ENCODE measurements at regions not wholly inside any gene's neighbourhood (a gene's known extent, or its start where the extent isn't known, plus 50 kb on each side); places are given as distances from the start of the nearest gene placed in this dataset.

DNA sequence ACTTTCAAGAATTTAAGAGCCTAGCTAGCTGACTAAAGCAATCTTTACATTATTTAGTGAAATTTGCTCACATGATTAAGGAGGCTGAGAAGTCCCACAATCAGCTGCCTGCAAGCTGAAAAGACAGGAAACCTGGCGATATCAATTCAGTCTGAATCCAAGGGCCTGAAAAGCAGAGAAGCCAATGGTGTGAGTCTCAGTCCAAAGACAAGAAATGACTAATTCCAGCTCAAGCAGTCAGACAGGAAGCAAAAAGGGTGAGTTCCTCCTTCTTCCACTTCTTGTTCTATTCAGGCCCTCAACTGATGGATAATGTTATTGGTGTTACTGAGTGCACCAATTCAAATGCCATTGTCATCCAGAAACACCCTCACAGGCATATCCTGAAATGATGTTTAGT, 1231.6 kb upstream of the CELF2 start:
- peaks cover 0 to under 1% (median 0%) of the 10 kb centered on the region in 4 donors for H3K27me3 ChIP-seq (ENCODE audit: control insufficient read depth in 4 of 4, insufficient read depth in 4 of 4, low read length in 3 of 4)
- no peaks in the 10 kb centered on the region for H3K9me3 ChIP-seq (ENCODE audit: control insufficient read depth in 4 of 4, low read length in 3 of 4)
- no peak overlapping the region for H3K9ac ChIP-seq (ENCODE audit: low read depth in 1 of 2, low read length in 2 of 2)
- H3K4me3 ChIP-seq (ENCODE audit: low read depth in 1 of 3, low read length in 3 of 3) = no peak overlapping the region
- H3K36me3 ChIP-seq (ENCODE audit: control insufficient read depth in 4 of 4, insufficient read depth in 3 of 4, low read depth in 1 of 4, low read length in 3 of 4) = no peaks in the 10 kb centered on the region
- no peak for TF ChIP-seq EGR1 (IDR thresholded peaks at IDR 0.05; ENCODE audit: low read depth in 2 of 2)
- TF ChIP-seq NR2F2 (IDR thresholded peaks at IDR 0.05) = no peak
- TF ChIP-seq RXRA (IDR thresholded peaks at IDR 0.05) = no peak
- TF ChIP-seq, protein P1, sequence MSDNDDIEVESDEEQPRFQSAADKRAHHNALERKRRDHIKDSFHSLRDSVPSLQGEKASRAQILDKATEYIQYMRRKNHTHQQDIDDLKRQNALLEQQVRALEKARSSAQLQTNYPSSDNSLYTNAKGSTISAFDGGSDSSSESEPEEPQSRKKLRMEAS (IDR thresholded peaks at IDR 0.05) = no peak
- no peak for TF ChIP-seq JUND (IDR thresholded peaks at IDR 0.05)
- TF ChIP-seq SP1 (IDR thresholded peaks at IDR 0.05) = no peak
- TF ChIP-seq FOXA2 (IDR thresholded peaks at IDR 0.05) = no peak
- TF ChIP-seq HNF4G (IDR thresholded peaks at IDR 0.05) = no peak
- TF ChIP-seq TAF1 (conservative IDR thresholded peaks at IDR 0.05) = no peak
- TF ChIP-seq ZBTB33 (IDR thresholded peaks at IDR 0.05) = no peak
- TF ChIP-seq CTCF (IDR thresholded peaks at IDR 0.05; ENCODE audit: low read depth, low read length, missing input control) = no peak
- TF ChIP-seq, protein P2, sequence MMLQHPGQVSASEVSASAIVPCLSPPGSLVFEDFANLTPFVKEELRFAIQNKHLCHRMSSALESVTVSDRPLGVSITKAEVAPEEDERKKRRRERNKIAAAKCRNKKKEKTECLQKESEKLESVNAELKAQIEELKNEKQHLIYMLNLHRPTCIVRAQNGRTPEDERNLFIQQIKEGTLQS (IDR thresholded peaks at IDR 0.05) = no peak
- TF ChIP-seq HNF4A (conservative IDR thresholded peaks at IDR 0.05) = no peak
- no peak for TF ChIP-seq GABPA (IDR thresholded peaks at IDR 0.05 in 1 of 2, conservative IDR thresholded peaks at IDR 0.05 in 1 of 2)
- TF ChIP-seq RAD21 (IDR thresholded peaks at IDR 0.05) = no peak
- no peak for TF ChIP-seq FOXA1 (IDR thresholded peaks at IDR 0.05)
- no peak for TF ChIP-seq YY1 (IDR thresholded peaks at IDR 0.05)
- H3K4me1 ChIP-seq (ENCODE audit: control insufficient read depth in 4 of 4, insufficient read depth in 4 of 4, low read length in 3 of 4) = no peaks in the 10 kb centered on the region
- H3K27ac ChIP-seq (ENCODE audit: low read depth in 1 of 2, low read length in 2 of 2) = no peak overlapping the region
- WGBS = 66% methylated on average over 1 of the region's 1 CpG
- no peak for DNase-seq (ENCODE audit: low spot score)

DNA sequence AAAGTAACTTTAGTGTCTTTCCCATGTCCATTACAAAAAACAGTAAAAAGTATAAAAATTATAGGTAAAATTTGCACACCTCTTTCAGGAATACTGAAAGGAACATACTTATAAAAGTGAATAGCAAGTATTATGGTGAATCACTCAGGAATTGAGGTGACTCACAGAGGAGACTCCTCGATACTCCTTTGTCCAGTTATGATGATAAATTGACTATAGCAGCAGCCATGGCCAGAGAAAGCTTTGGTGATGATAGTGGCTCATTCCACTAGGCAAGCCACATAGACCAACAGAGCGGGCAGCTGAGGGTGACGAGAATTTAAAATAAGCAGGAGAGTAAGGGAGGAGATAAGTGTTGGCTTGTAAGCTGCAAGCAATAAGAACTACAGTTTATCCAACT, 1231.1 kb upstream of the CELF2 start:
- Histone ChIP-seq H3K4me3 (ENCODE audit: low read depth in 1 of 3, low read length in 3 of 3) (no peak overlapping the region), H3K27ac (ENCODE audit: low read depth in 1 of 2, low read length in 2 of 2) (no peak overlapping the region), H3K4me1 (ENCODE audit: control insufficient read depth in 4 of 4, insufficient read depth in 4 of 4, low read length in 3 of 4) (no peaks in the 10 kb centered on the region), H3K36me3 (ENCODE audit: control insufficient read depth in 4 of 4, insufficient read depth in 3 of 4, low read depth in 1 of 4, low read length in 3 of 4) (no peaks in the 10 kb centered on the region), H3K9me3 (ENCODE audit: control insufficient read depth in 4 of 4, low read length in 3 of 4) (no peaks in the 10 kb centered on the region), H3K9ac (ENCODE audit: low read depth in 1 of 2, low read length in 2 of 2) (no peak overlapping the region), H3K27me3 (ENCODE audit: control insufficient read depth in 4 of 4, insufficient read depth in 4 of 4, low read length in 3 of 4) (peaks cover 0 to 2% (median 0%) of the 10 kb centered on the region in 4 donors)
- DNase-seq (ENCODE audit: low spot score) = no peak
- TF ChIP-seq HNF4A (conservative IDR thresholded peaks at IDR 0.05) = no peak
- TF ChIP-seq, protein P1 (IDR thresholded peaks at IDR 0.05) = no peak
- TF ChIP-seq EGR1 (IDR thresholded peaks at IDR 0.05; ENCODE audit: low read depth in 2 of 2) = no peak
- no peak for TF ChIP-seq FOXA2 (IDR thresholded peaks at IDR 0.05)
- TF ChIP-seq RAD21 (IDR thresholded peaks at IDR 0.05) = no peak
- TF ChIP-seq JUND (IDR thresholded peaks at IDR 0.05) = no peak
- no peak for TF ChIP-seq HNF4G (IDR thresholded peaks at IDR 0.05)
- no peak for TF ChIP-seq TAF1 (conservative IDR thresholded peaks at IDR 0.05)
- no peak for TF ChIP-seq YY1 (IDR thresholded peaks at IDR 0.05)
- TF ChIP-seq RXRA (IDR thresholded peaks at IDR 0.05) = no peak
- TF ChIP-seq GABPA (IDR thresholded peaks at IDR 0.05 in 1 of 2, conservative IDR thresholded peaks at IDR 0.05 in 1 of 2) = no peak
- TF ChIP-seq SP1 (IDR thresholded peaks at IDR 0.05) = no peak
- TF ChIP-seq, protein P2 (IDR thresholded peaks at IDR 0.05) = no peak
- TF ChIP-seq, protein P3, sequence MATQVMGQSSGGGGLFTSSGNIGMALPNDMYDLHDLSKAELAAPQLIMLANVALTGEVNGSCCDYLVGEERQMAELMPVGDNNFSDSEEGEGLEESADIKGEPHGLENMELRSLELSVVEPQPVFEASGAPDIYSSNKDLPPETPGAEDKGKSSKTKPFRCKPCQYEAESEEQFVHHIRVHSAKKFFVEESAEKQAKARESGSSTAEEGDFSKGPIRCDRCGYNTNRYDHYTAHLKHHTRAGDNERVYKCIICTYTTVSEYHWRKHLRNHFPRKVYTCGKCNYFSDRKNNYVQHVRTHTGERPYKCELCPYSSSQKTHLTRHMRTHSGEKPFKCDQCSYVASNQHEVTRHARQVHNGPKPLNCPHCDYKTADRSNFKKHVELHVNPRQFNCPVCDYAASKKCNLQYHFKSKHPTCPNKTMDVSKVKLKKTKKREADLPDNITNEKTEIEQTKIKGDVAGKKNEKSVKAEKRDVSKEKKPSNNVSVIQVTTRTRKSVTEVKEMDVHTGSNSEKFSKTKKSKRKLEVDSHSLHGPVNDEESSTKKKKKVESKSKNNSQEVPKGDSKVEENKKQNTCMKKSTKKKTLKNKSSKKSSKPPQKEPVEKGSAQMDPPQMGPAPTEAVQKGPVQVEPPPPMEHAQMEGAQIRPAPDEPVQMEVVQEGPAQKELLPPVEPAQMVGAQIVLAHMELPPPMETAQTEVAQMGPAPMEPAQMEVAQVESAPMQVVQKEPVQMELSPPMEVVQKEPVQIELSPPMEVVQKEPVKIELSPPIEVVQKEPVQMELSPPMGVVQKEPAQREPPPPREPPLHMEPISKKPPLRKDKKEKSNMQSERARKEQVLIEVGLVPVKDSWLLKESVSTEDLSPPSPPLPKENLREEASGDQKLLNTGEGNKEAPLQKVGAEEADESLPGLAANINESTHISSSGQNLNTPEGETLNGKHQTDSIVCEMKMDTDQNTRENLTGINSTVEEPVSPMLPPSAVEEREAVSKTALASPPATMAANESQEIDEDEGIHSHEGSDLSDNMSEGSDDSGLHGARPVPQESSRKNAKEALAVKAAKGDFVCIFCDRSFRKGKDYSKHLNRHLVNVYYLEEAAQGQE (IDR thresholded peaks at IDR 0.05) = no peak
- TF ChIP-seq ZBTB33 (IDR thresholded peaks at IDR 0.05) = no peak
- WGBS = 87% methylated on average over 3 of the region's 3 CpGs
